ENCODE measurements at regions not wholly inside any gene's neighbourhood (a gene's known extent, or its start where the extent isn't known, plus 50 kb on each side); places are given as distances from the start of the nearest gene placed in this dataset.
"Not testable (repeated sequence)": the region's sequence is repeated elsewhere in the genome, so short reads cannot be mapped to it uniquely, and the experiment has no call there.

DNA sequence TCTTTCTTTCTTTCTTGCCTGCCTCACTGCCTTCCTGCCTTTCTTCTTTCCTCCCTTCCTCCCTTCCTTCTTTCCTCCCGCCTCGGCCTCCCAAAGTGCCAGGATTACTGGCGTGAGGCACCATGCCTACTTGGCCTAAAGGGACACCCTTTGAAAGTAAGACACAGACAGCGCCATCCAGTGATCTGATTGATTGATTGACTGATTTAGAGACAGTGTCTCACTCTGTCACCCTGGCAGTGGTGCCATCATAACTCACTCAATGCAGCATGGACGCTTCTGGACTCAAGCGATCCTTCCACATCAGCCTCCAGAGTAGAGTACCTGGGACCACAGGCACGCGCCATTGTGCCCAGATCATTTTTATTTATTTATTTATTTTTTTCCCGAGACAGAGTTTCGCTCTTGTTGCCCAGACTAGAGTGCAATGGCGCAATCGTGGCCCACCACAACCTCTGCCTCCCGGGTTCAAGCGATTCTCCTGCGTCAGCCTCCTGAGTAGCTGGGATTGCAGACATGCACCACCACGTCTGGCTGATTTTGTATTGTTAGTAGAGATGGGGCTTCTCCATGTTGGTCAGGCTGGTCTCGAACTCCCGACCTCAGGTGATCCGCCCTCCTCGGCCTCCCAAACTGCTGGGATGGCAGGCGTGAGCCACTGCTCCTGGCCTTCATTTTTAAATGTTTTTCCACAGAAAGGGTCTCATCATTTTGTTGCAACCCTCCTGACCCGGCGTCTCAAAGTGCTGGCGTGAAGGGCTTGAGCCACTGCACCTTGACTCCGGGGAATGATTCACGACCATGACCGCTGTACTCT lies 3914.7 kb upstream of the OR11H1 start:
- H3K27me3 Mint-ChIP-seq, CTCF ChIA-PET, H3K27ac Mint-ChIP-seq, DNase-seq, H3K4me1 Mint-ChIP-seq, H3K4me3 Mint-ChIP-seq, POLR2A ChIA-PET: not testable (repeated sequence)
- Mint-ChIP-seq H3K36me3 (ENCODE audit: low read depth) (peaks cover 25% of the 10 kb centered on the region), H3K9me3 (peaks cover 74% of the 10 kb centered on the region)

DNA sequence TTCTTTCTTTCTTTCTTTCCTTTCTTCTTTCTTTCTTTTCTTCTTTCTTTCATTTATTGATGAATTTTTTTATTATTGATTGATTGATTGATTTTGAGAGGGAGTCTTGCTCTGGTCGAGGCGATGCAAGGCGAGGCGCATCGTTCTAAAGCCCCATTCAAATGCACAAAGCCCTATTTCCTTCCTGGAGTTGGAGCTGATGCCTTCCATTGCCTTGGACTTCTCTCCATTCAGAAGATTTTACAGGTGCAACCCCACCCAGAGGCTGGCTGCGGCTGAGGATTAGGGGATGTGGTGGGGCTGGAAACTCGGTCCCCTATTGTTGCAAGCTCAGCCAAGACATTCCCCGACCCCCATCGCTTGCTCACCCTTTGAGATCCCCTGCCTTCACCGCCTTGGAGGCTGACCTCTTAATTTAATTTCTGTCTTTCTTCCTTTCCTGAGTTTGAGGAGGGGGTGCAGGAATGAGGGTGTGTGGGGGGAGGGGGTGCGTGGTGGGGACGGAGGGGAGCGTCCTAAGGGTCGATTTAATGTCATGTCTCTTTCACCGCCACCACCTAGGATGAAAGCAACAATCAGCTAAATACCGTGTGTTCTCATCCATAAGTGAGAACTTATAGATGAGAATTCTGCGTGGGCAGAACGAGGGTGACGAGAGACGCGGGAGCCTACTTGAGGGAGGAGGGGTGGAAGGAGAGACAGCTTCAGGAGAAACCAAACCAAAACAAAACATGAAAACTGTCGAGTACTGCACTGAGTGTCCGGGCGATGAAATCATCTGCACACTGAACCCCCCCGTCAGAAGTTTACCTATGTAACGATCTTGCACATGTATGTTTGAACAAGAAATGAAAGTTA lies 3913.9 kb upstream of the OR11H1 start:
- ChIA-PET POLR2A (no interaction called here), CTCF (no interaction called here)
- Mint-ChIP-seq H3K36me3 (ENCODE audit: low read depth) (peaks cover 25% of the 10 kb centered on the region), H3K27me3 (no peaks in the 10 kb centered on the region), H3K4me1 (no peaks in the 10 kb centered on the region), H3K9me3 (peaks cover 72% of the 10 kb centered on the region), H3K4me3 (no peak overlapping the region), H3K27ac (no peak overlapping the region)
- no peak for DNase-seq

DNA sequence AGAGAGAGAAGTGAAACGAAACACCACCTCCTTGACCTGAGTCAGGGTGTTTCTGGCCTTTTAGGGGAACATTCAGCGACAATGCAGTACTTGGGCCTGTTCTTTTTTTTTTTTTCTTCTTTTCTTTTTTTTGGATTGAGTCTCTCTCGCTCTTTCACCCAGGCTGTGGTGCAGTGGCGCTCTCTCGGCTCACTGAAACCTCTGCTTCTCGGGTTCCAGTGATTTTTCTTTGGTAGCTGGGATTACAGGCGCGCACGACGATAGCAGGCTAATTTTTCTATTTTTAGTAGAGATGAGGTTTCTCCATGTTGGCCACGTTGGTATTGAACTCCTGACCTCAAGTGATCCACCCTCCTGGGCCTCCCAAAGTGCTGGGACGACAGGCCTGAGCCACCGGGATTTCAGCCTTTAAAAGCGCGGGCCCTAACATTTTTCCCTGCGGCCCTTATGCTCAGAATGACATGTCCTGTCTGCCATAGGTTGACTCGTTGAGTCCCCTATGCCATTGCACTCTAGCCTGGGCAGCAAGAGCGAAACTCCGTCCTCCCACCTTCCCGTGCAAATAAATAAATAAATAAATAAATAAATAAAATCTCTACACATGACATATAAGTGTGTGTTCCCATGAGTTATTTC lies 3913.1 kb upstream of the OR11H1 start:
- H3K27me3 Mint-ChIP-seq, DNase-seq, H3K4me1 Mint-ChIP-seq, H3K27ac Mint-ChIP-seq, H3K4me3 Mint-ChIP-seq, POLR2A ChIA-PET, CTCF ChIA-PET: not testable (repeated sequence)
- Mint-ChIP-seq H3K36me3 (ENCODE audit: low read depth) (peaks cover 33% of the 10 kb centered on the region), H3K9me3 (peaks cover 77% of the 10 kb centered on the region)

DNA sequence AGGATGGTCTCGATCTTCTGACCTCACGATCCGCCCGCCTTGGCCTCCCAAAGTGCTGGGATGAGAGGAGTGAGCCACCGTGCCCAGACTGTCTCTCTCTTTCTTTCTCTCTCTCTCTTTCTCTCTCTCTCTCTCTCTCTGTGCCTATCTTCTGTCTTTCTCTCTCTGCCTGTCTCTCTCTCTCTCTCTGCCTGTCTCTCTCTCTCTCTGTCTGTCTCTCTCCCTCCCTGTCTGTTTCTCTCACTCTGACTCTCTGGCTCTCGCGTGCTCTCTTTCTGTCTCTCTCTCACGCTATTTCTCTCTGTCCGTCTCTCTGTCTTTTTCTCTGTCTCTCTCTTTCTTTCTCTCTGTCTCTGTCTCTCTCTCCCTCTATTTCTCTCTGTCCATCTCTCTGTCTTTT lies 3911.2 kb upstream of the OR11H1 start:
- Mint-ChIP-seq H3K9me3 (peaks cover 77% of the 10 kb centered on the region), H3K27ac (no peak overlapping the region), H3K4me3 (no peak overlapping the region), H3K36me3 (ENCODE audit: low read depth) (peaks cover 37% of the 10 kb centered on the region), H3K4me1 (no peaks in the 10 kb centered on the region), H3K27me3 (no peaks in the 10 kb centered on the region)
- ChIA-PET CTCF (no interaction called here), POLR2A (no interaction called here)
- no peak for DNase-seq

DNA sequence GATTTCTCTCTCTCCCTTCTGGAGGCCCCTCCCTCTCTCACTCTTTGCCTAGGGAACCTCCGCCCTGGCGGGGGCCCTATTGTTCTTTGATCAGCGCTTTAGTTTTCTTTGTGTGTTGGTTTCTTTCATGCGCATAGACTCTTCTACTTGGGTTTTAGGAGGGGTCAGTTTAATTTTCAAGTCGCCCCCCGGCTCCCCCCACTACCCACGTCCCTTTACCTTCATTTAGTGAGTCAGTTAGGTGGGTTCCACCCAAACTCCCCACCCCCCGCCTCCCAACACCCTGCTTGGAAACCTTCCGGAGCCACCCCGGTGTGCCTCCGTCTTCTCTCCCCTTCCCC lies 3909.7 kb upstream of the OR11H1 start:
- H3K4me1 Mint-ChIP-seq, POLR2A ChIA-PET, DNase-seq, CTCF ChIA-PET, H3K27me3 Mint-ChIP-seq, H3K27ac Mint-ChIP-seq, H3K4me3 Mint-ChIP-seq: not testable (repeated sequence)
- Mint-ChIP-seq H3K36me3 (ENCODE audit: low read depth) (peaks cover 35% of the 10 kb centered on the region), H3K9me3 (peaks cover 69% of the 10 kb centered on the region)

DNA sequence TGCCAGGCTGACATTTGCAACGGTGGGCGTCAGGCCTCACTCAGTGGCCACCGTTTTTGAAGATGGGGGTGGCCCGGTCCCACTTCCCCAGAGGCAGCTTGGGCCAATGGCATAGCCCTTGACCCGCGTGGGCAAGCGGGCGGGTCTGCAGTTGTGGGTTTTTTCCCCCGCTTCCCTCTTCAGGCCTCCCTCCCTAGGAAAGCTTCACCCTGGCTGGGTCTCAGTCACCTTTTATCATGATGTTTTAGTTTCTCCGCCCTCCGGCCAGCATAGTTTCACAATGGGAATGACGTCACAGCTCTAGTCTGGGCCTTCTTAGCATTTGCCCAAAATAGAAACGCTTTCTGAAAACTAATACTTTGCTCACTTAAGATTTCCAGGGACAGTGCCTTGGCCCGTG lies 3909.3 kb upstream of the OR11H1 start:
- H3K9me3 Mint-ChIP-seq: peaks cover 70% of the 10 kb centered on the region
- not testable (repeated sequence) for H3K27ac Mint-ChIP-seq, H3K27me3 Mint-ChIP-seq

DNA sequence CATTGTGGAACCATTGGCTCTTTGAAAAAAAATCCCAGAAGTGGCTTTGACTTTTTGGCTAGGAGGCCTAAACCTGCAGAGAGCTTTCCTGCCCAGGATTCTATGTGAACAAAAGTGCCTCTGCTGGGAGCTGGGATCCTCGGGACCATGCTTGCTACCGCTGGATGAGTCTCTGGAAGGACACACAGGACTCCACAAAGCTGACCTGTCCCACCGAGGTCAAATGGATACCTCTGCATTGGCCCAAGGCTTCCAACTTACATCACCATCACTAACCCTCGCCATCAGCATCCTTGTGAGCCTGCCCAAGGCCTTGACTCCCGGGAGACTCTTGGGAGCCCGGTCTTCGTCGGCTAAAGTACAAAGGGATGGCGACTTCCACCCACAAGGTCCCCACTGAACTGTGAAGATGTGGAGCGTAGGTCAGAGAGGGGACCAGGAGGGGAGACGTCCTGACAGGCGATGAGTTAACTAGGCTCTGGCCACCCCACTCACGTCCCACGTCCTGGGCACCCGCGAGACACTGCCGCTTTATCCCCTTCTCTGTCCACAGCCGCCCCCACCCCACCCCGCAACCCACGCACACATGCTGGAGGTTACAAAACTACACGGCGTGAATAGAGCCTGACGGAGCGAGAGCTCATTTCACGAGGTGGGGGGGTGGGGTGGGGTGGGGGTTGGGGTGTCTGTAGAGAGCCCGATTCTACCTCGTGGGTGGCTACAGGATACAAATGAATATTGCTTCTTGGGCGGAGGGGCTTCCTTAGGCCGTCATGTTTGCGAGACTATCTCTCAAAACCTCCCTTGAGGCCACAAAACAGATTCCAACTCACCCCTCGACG lies 3906.8 kb upstream of the OR11H1 start:
- POLR2A ChIA-PET: not testable (repeated sequence)
- peaks cover 75% of the 10 kb centered on the region for H3K9me3 Mint-ChIP-seq

More for the DNA sequence above, 3909.3 kb upstream of the OR11H1 start:
- H3K36me3 Mint-ChIP-seq (ENCODE audit: low read depth): peaks cover 35% of the 10 kb centered on the region
- H3K4me1 Mint-ChIP-seq, H3K4me3 Mint-ChIP-seq, DNase-seq, POLR2A ChIA-PET, CTCF ChIA-PET: not testable (repeated sequence)

DNA sequence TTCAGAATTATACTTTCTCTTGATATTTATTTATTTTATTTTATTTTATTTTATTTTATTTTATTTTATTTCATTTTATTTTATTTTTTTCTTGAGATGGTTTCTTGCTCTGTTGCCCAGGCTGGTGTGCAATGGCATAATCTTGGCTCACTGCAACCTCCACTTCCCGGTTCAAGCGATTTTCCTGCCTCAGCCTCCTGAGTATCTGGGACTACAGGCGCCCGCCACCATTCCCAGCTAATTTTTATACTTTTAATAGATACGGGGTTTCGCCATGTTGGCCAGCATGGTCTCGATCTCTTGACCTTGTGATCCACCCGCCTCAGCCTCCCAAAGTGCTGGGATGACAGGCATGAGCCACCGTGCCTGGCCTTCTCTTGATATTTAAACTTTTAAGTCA lies 3905.2 kb upstream of the OR11H1 start:
- H3K4me1 Mint-ChIP-seq, POLR2A ChIA-PET, H3K4me3 Mint-ChIP-seq, H3K27me3 Mint-ChIP-seq, H3K27ac Mint-ChIP-seq, DNase-seq, CTCF ChIA-PET: not testable (repeated sequence)
- H3K9me3 Mint-ChIP-seq: peaks cover 64% of the 10 kb centered on the region
- H3K36me3 Mint-ChIP-seq (ENCODE audit: low read depth): peaks cover 17% of the 10 kb centered on the region

More for the DNA sequence above, 3906.8 kb upstream of the OR11H1 start:
- CTCF ChIA-PET, H3K4me3 Mint-ChIP-seq, H3K27me3 Mint-ChIP-seq, DNase-seq, H3K27ac Mint-ChIP-seq, H3K4me1 Mint-ChIP-seq: not testable (repeated sequence)
- peaks cover 23% of the 10 kb centered on the region for H3K36me3 Mint-ChIP-seq (ENCODE audit: low read depth)

DNA sequence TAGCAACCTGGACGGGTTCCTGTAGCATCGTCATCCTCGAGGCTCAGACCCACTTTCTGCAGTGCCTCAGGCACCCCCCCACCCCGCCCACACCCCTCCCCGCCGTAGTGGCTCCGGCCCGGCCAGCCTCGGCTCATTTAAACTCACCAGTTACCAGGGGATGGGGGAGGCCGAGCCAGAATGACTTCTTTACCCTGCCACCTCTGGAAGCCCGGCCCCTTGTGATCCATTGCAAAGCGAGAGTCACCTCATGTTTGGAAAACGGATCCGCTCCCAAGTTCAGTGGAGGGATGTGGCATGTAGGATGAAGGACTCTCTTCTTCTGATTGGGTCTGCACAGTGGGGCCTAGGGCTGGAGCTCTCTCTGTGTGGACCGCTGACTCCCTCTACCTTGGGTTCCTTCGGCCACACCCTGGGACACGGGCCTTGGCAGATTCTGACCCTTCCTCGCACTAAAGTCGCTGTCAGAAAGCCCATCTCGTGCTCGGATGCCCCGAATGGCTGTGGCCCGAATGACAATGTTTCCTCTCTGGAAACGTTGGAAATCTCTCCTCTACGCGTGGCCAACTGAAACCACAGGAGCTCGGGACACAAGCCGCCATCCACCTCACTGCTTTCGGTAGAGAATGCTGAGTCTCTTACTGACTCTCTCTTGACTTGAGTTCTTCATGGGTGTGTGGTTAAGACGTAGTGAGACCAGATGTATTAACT lies 3902.1 kb upstream of the OR11H1 start:
- CTCF ChIA-PET, POLR2A ChIA-PET, DNase-seq, H3K4me1 Mint-ChIP-seq, H3K27me3 Mint-ChIP-seq, H3K4me3 Mint-ChIP-seq, H3K27ac Mint-ChIP-seq: not testable (repeated sequence)
- peaks cover 54% of the 10 kb centered on the region for H3K9me3 Mint-ChIP-seq
- peaks cover 15% of the 10 kb centered on the region for H3K36me3 Mint-ChIP-seq (ENCODE audit: low read depth)

DNA sequence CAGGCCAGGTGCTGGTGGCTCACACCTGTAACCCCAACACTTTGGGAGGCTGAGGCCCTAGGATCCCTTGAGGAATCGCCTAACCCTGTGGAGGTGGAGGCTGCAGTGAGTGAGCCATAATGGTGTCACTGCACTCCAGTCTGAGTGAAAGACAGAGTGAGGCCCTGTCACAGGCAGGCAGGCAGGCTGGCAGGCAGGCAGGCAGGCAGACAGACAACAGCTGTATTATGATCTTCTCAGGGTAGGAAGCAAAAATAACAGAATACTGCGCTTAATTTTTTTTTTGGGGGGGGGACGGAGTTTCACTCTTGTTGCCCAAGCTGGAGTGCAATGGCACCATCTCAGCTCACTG lies 3901.6 kb upstream of the OR11H1 start:
- CTCF ChIA-PET: no interaction called here

DNA sequence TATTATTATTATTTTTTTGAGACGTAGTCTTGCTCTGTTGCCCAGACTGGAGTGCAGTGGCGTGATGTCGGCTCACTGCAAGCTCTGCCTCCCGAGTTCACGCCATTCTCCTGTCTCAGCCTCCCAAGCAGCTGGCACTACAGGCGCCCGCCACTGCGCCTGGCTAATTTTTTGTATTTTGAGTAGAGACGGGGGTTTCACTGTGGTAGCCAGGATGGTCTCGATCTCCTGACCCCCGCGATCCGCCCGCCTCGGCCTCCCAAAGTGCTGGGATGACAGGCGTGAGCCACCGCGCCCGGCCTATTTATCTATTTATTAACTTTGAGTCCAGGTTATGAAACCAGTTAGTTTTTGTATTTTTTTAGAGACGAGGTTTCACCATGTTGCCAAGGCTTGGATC lies 3901.0 kb upstream of the OR11H1 start:
- peaks cover 49% of the 10 kb centered on the region for H3K9me3 Mint-ChIP-seq
- H3K27me3 Mint-ChIP-seq, CTCF ChIA-PET, DNase-seq, H3K4me3 Mint-ChIP-seq, POLR2A ChIA-PET, H3K27ac Mint-ChIP-seq, H3K4me1 Mint-ChIP-seq: not testable (repeated sequence)
- peaks cover 17% of the 10 kb centered on the region for H3K36me3 Mint-ChIP-seq (ENCODE audit: low read depth)

More for the DNA sequence above, 3901.6 kb upstream of the OR11H1 start:
- no peaks in the 10 kb centered on the region for H3K27me3 Mint-ChIP-seq
- no peak overlapping the region for H3K4me3 Mint-ChIP-seq
- no peaks in the 10 kb centered on the region for H3K4me1 Mint-ChIP-seq
- no peak for DNase-seq
- peaks cover 17% of the 10 kb centered on the region for H3K36me3 Mint-ChIP-seq (ENCODE audit: low read depth)
- H3K9me3 Mint-ChIP-seq: peaks cover 53% of the 10 kb centered on the region
- H3K27ac Mint-ChIP-seq: no peak overlapping the region
- POLR2A ChIA-PET: no interaction called here

DNA sequence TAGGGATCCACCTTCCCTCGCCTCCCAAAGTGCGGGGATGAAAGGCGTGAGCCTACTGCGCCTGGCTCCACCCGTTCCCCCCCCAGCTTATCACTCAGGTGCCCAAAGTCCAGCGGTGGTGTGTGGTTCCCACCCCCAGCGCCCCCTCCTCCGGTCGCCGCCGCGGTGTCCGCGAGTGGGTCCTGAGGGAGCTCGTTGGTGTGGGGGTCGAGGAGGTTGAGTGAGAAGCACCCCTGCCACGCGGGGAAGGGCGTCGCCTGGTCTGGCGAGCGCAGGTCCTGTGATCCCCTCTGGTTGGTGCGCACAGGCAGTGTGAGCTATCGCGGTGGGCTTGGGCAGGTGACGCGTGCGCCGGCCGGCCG lies 3900.6 kb upstream of the OR11H1 start:
- peaks cover 17% of the 10 kb centered on the region for H3K36me3 Mint-ChIP-seq (ENCODE audit: low read depth)
- ChIA-PET POLR2A (no interaction called here), CTCF (no interaction called here)
- H3K4me1 Mint-ChIP-seq: no peaks in the 10 kb centered on the region
- H3K4me3 Mint-ChIP-seq: no peak overlapping the region
- DNase-seq: no peak
- H3K27me3 Mint-ChIP-seq: no peaks in the 10 kb centered on the region
- H3K9me3 Mint-ChIP-seq: peaks cover 45% of the 10 kb centered on the region
- no peak overlapping the region for H3K27ac Mint-ChIP-seq

Measured in activated CD4-positive, alpha-beta memory T cell treated with anti-CD3 and anti-CD28 coated beads, Interleukin-2, amount 10 ng/mL, durations not matched to agents 7 days and 5 days (primary cell).